LoVo (cell line): ENCODE measurements at regions not wholly inside any gene's neighbourhood (a gene's known extent, or its start where the extent isn't known, plus 50 kb on each side); places are given as distances from the start of the nearest gene placed in this dataset.

Experiments
- DNase-seq: peaks from one replicate; pipeline ENCODE4 v3.0.0-alpha.2; 2016; ENCODE audit warnings: low spot score

DNA sequence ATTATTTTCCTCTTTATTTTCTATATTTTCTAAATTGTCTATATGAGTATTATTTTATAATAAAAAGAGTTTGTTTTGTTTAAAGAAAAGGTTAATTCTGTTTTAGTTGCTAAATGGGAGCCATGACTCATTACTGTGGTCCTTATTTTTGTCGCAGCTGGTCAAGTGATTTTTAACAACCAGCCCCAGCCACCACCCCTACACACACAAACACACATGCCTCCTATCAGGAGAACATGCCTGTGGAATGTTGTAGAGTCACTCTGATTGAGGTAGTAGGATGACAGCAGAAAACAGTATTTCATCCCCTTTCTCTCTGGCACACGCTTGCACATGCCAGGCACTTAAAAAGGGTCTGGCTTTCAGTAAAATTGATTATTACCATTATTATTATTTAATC lies 68.6 kb upstream of the GDF10 start:
- DNase-seq, result no peak

DNA sequence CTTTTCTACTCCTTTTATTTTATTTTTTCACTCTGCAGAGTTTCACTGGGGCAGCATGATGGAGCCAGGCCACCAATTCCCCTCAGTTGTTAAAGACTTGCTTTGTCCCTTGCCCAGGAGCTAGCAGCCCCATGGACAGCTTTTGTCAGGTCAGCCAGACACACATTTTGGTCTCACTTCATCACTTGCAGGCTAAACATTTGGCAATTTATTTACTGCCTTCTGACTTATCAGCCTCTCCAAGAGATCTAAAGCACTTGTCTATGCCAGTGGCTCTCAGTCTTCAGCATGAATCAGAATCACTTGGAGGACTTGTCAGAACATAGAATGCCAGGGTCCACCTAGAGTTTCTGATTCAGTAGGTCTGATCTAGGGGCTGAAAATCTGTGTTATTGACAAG lies 66.4 kb upstream of the GDF10 start:
- no peak for DNase-seq

DNA sequence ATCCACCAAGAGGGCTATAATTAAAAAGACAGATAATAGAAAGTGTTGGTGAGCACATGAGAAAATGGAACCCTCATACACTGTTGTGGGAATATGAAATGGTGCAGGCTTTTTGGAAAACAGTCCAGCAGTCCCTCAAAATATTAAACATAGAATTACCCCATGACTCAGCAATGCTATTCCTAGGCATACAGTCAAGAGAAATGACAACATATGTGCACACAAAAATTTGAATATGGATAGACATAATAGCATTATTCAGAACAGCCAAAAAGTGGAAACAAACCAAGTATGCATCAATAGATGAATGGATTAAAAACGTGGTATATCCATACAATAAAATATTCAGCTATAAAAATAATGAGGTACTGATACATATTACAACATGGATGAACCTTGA lies 64.5 kb upstream of the GDF10 start:
- DNase-seq, result no peak

DNA sequence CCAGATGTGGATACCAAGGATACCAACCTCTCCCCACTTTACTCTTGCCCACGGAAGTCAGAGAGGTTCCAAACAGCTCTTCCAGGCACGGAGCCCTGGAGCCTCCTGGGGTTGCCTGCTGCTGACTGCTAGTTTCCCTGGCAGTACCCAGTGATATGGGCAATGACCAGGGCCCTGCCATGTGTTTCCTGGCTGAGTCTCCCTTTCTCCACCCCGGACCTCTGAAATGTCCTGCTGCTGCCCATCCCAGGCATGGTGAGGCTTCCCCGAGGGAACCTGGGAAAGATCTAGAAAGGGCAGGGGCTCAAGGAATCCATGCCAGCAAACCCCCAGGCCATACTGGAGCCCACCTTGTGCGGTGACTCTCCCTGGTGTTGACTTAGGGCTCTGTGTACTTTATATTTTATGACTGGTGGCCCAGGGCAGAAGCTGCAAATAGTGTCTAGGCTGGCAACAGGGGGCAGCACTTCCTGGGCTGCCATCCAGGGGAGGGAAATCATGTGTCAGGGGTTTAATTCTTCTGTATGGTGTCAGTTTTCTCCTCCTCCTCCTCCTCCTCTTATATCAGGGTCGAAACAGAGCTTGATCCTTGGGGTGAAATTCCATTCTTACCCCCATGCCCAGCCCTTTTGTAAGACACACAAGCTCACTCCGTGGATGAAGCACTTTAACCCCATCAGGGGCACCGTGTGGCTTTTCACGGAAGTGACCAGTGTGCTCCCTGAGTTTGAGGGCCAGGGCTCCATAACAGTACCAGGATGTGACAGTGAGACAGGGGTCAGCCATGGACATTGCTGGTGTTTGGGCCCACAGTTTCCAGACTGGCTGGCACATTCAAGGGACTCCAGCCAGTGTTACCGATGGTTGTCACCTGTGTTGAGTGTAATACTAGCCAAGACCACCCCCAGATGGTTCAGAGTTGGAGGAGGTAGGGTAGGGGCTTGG lies 62.4 kb upstream of the GDF10 start:
- no peak for DNase-seq

DNA sequence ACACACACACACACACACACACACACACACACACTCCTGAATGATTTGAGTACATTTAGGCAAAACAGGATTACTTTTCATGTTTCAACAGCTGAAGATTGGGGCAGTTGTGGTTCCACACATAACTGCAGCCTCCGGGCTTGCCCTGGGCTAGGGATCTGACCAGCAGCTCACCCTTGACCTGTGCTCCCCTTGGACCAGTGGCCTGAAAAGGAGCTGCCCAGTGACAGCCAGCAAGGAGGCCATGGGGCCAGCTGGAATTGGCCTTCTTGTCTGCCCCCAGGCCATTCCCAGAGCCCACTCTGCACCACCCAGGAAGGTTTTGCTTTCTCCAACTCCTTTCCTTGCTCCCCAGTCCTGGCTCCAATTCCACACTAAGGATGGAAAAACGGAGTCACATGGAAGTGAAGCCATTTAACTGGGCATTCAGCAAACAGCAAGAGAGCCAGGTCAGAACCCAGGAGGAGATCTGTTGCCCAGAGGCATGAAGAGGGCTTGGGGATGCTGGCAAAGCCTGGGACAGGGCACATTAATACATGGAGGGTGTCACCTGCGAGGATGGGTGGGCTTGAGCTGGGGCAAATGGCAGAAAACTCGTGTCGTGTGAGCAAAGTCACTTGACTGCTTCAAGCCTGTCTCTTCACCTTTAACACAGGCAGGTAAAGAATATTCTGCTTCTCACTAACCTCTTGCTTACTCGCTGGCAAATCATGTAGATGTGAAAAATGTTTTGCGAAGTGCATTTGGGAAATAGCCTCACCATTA lies 61.5 kb upstream of the GDF10 start:
- no peak for DNase-seq

DNA sequence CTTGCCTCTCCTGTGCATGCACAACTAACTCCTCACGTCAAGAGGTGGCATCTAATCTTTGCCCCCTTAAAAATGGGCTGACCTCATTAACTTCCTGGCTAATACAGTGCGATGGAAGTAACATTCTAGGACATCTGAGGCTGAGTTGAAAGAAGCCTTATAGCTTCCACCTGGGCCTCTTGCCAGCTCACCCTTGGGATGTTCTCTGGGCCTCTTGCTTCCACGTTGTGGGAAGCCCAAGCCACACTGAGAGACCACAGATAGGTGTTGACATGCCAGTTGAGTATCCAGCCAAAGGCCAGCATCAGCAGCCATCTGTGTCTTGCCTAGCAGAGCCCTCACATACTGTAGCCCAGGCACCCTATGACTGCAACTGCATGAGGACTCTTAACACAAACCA lies 60.8 kb upstream of the GDF10 start:
- no peak for DNase-seq

DNA sequence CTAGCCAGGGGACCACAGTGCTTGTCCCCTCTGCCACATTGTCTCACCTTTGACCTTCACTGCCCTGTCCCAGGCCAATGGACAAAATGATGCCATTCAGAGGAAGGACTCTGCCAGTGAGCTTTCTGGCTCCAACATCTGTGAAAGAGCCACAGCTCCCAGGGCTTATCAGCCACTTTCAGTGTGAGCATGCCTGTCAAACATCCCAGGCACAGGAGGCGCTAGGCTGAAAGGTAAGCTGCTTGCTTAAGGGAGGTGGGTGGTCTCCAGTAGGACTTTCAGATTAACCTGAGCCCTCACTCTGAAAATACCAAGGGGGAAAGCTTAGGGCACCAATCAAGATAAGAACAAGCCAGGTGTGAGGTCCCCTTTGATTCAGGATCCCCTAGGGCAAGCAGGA lies 59.8 kb upstream of the GDF10 start:
- no peak for DNase-seq

DNA sequence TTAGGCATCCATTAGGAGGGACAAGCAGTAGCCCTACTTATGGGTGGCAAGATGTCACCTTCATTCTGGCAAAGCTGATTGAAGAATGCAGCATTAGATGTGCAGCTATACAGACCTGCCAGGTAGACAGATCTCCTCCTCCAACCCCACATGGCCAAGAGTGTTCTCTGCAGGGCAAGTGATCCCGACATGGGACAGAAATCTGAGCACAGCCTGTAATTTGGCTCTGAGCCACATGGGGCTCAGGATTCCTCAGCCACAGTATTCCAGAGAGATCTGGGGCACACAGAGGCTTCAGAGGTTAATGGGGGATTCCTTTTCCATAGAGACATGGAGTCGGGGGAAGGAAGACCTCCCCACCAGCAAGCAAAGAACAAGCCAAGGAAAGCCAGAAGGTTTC lies 58.7 kb upstream of the GDF10 start:
- DNase-seq, result no peak

DNA sequence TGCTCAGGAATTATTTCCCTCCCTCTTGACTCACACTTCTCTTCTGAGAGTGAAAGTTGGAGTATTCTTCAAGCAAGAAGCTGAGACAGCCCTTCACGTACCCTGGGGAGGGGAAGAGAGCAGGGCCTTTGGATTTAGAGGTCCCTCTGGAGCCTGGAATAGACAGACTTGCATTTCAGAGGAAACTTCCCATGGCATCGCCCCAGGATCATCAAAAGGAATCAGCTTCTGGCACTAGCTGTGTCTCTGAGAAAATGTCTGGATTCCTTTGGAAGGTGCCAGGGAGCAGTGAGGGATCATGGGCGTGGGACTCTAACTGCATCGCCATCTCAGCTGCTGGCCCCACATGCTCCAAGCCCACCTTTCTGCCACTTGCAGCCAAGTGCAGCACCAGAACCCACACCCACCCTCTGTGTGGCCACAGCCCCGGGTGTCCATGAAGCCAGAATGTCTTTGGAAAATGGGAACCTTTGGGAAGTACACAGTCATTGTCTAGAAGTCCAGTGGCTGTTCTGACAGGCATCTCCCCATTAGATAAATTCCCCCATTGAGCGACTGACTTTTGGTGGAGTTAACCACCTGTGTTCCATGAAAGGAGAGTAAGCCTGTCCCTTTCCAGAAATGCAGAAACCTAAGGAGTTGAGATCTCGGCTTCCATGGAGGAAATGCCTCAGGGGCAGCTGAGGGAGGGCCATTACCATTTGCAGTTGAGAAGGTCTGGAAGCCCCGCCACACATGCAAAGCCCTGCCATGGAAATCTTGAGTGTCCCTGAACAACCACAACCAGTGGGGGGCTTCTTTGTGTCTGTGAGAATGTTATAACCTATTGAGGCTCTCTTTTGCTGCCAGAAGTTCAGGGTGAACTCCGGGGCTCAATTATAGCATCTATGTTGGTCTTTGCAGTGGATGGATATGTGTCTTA lies 57.8 kb upstream of the GDF10 start:
- no peak for DNase-seq

DNA sequence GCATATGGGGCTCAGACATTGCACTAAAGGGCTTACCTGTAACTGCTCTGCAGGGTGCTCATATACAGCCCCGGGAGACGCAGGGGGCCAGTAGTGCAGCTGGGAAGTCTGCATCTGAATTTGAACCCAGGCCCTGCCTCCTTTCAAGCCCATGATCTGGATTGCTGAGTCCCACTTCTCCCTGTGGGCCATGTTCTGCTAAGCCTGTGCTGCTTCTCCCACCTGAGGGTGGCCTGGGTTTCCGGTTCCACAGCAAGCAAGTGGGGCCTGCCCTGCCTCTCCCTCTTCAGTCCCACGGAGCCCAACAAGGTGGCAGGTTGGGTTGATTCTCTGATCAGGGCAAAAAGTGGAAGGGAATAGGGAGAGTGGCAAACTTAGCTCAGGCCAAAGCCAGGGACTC lies 56.6 kb upstream of the GDF10 start:
- DNase-seq, result no peak

DNA sequence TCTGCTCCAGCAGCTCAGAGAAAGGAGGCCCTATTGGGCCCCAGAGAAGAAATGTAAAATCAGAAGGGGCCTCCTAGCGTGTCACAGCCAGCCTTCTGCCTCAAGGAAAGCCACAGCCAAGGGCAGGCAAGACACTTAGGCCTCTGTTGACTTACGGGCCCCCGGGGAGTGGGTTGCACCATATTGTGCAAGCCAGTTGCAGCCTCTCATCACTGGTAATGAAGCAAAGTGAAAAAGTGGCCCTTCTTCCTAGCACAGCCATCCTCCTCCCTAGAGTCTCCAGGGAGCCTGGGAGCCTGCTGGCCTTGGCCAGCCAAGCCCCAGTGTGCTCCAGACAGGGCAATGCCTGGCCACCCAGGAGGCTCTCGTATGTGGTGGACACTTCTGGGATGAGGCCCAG lies 56.2 kb upstream of the GDF10 start:
- DNase-seq, result no peak

DNA sequence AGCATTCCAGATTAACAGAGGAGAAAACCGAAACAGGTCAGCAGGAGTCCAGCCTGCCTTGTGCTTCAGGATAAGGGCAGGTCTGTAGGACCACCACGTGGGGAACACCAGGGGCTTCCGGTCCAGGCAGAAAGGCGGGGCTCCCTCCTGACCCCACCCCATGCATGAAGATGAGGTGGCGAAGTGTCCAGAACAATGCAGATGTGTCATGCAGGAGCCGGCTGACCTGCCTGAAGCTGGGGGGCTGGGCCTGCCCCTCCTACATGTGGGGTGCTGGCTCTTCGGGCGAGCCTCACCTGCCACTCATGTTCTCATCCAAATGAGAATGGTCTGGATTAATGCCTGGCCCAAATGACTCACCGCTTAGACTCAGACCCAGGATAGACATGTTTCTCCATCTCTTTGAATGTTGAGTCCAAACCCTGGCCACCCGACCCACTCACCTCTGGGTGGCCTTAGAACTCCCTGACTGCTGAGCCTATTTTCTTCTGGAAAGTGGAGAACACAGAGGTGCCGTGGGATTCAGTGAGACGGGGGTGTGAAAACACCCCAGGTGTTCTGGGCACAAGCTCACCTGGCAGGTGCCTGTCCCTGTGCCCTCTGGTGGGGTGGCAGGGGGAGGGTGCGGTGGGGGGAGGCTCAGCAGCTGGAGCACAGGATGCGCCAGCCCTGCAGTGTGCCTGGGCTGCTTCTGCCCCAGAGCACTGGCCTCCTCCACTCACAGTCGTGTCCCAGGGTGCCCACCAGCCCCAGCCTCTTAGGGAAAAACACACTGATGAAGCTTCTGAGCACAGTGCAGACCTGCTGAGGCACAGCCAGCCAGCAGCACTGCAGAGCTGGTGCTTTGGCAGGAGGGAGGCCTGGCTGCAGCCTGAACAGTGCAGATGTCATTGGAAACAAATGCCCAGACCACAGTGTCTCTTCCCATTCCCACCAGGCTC lies 55.2 kb upstream of the GDF10 start:
- no peak for DNase-seq

DNA sequence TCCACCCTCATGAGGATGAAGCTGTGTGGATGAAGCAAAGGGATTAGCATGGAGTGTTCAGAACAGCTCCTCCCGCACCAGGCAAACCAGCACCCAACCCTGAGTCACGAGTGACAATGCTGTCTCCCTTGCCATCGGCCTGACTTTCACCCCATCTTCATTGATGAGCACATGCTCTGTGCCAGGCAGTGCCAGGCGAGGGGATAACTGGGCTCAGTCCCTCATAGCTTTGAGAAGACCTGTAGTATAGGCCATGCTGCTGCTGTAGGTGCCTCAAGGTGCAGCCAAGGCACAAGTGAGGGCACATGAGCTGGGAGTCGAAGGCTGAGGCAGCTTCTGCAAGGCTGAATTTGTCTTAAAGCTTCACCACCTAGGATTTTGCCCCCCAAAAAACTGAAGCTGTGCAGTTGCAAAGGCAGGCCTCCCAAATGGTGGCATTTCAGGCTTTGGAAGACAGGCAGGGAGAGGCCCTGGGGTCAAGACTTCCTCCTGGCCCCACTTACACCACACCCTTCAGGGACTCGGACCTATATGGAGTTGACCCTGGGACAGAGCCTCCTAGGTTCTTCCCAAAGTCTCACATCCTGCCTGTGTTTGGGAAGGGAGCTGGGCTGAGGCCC lies 54.2 kb upstream of the GDF10 start:
- DNase-seq, result no peak

DNA sequence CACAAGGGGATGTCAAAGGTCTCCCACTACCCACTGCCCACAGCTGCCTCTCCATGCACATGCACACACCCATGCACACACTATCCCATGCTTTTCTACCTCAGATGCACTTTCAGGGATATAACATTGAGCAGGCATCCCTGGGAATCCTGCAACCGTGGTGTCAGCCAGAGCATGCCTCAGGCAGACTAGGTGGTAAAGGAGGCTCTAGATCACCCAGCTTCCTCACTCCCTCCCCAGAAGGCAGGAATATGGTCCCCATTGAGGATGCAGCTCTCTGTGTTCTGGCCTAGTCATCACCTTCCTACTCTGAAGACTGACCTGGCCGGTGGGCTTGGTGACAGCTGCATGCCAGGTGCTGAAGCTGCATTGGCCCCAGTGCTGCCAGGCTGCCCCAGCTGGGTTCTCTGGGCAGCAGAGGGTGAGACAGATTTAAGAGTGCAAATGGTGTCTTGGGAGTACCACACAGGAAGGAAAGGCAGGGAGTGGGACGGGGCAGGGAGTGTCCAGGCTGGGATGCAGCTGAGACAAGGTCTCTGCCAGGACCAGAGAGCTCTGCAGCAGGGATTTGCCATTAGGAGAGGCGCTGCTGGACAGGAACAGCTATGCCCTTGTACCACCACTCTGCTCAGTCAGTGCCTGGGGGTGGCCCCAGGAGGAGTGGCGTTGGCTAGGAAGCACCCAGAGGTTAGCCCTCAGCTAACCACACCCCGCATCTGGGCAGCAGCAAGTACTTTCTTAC lies 53.4 kb upstream of the GDF10 start:
- no peak for DNase-seq

DNA sequence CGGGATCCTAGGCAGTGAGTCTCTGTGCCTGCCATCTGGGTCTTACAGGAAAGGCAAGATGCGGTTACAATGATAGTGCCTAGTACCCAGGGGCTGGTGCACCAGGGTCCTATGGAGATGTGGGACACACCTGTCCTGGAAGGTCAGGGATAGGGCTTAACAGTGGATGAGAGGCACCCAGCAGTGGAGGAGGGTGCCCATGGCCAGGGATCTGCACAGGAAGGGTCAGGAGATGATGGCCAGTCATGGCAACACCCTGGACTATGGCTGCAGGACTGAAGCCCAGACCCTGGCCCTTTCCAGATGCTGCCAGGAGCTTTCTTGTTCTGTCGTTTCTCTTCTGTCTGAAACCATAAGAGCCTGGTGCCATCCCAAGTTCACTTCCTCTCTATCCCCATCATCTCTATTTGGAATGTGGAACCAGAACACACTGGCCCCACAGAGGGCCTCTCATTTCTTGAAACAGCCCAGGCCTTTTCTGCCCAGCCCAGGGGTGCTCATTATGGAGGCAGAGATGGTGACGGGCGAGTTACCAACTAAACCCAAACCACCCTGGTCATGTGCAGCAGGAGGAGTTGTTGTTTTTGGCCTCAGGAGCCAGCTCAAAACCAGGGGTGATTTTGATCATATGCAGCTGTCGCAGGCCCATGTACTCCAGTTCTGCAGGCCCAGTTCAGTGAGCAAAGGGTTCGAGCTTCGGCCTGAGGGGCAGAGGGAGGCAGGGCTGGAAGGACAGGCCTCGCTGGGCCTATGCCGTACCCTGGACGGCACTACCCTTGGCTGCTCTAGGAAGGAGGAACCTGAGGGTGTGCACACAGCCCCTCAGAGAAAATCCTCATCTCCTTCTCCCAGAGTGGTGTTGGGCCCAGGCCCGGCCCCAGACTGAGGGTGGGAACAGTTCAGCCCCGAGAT lies 52.6 kb upstream of the GDF10 start:
- no peak for DNase-seq

DNA sequence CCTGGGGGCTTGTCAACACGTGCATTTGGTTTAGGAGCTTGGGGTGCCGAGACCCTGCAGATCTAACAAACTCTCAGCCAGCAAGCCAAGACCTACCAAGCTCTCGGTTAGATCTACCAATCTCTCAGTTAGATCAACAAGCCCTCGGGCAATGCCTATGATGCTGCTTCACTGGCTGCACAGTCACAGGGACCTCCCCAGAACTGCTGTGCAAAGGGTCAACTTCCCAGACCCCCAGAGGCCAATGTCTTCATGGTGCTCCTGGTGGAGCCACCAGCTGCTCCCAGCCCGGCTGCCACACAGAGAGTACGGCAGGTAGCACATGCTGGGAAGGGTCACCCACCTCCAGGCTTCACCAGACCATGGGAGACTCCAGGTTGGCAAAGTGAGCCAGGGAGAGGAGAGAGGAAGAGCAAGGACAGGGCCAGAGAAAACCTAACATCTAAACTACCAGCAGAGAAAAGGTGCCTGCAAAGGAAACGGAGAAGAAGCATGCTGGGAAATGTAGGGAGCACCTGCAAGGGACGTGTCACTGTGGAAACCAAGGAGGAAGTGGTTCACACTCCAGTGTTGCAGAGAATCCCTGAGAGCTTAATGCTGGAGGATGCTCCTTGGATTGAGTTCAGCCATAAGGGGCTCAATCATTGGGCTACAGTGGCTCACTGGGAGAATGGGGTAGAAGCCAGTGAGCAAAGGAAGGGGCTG lies 51.5 kb upstream of the GDF10 start:
- no peak for DNase-seq

DNA sequence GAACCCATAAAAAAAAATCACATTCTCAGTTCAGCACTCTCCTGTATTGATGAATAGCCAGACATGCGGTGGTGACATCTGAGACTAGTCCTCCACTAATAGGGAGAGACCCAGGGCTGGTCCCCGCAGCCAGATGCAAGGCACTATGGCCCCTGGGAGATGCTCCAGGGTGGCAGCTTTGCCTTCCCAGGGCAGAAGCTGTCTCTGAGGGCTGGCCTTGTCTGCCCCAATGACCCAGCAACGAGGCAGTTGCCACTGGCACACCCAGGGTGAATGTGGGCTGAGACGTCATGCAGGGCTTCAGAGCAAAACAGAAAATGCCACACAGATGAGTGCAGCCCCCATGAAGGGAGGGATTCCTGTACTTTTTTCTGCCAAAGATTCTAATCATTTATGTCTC lies 50.1 kb upstream of the GDF10 start:
- no peak for DNase-seq
